WTC11 (cell line): ENCODE measurements at regions not wholly inside any gene's neighbourhood (a gene's known extent, or its start where the extent isn't known, plus 50 kb on each side); places are given as distances from the start of the nearest gene placed in this dataset.

Experiments used
- ATF3 ChIP-seq: sonication (generic); formaldehyde crosslinking; conservative IDR thresholded peaks from 2 replicates; pipeline ENCODE4 v1.8.1; 2022; ENCODE audit warnings: mild to moderate bottlenecking, missing genetic modification reagents
- ELF4 ChIP-seq: sonication (generic); formaldehyde crosslinking; IDR thresholded peaks from 2 replicates; pipeline ENCODE4 v1.8.1; 2022; ENCODE audit warnings: low read depth, mild to moderate bottlenecking, moderate library complexity, missing genetic modification reagents
- FOXP1 ChIP-seq: sonication (generic); formaldehyde crosslinking; IDR thresholded peaks from 2 replicates; pipeline ENCODE4 v1.8.0; 2022; ENCODE audit warnings: missing genetic modification reagents, mild to moderate bottlenecking, moderate library complexity, borderline replicate concordance
- HMGA2 ChIP-seq: fragments of 250-450 bp; sonication (Bioruptor Pico); IDR thresholded peaks from 2 replicates; pipeline ENCODE4 v1.4.0; 2021; ENCODE audit warnings: mild to moderate bottlenecking, moderate library complexity
- JUN ChIP-seq: sonication (generic); formaldehyde crosslinking; IDR thresholded peaks from 2 replicates; pipeline ENCODE4 v1.8.0; 2023; ENCODE audit warnings: mild to moderate bottlenecking, missing genetic modification reagents
- NFYB ChIP-seq: sonication (generic); formaldehyde crosslinking; conservative IDR thresholded peaks from 2 replicates; pipeline ENCODE4 v1.8.0; 2022; ENCODE audit warnings: low read depth, missing genetic modification reagents
- NR3C1 ChIP-seq: sonication (generic); formaldehyde crosslinking; conservative IDR thresholded peaks from 2 replicates; pipeline ENCODE4 v1.8.1; 2023; ENCODE audit warnings: low read depth, mild to moderate bottlenecking, missing genetic modification reagents
- TF ChIP-seq, protein P1 (sequence below): sonication (generic); formaldehyde crosslinking; IDR thresholded peaks from 2 replicates; pipeline ENCODE4 v1.8.0; 2023; ENCODE audit warnings: missing genetic modification reagents
- TF ChIP-seq, protein P2 (sequence below): fragments of 200-600 bp; IDR thresholded peaks from 2 replicates; pipeline ENCODE4 v1.8.0; 2022; ENCODE audit warnings: antibody characterized with exemption

DNA sequence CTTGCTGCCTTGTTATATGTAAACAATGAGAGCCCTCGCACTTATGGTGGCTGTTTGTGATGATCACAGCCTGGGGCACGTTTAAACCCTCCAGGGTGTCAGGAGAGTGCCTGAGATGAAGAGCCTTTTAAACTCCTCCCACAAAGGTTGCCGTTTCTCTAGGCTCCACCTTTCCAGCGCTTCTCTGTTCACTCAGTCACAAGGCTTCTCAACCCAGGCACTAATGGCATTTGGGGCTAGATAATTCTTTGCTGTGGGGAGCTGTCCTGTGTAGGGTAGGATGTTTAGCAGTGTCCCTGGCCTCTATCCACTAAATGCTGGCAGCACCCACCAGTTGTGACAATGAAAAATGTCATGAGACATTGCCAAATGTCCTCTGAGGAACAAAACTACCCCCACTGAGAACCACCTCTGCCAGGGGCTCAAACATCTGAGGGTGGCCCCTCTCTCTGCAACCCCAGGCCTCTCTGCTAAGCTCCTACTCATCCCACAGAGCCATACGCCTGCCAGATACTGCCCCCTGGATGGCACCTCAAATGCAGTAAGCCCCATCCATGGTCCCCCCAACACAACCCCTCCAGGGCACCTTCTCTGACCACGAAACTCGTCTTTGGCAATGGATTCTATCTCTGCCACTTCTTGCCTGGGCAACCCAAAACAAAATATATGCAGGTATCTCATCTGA, 144.3 kb upstream of the ZMIZ1 start:
- TF ChIP-seq, protein P1, sequence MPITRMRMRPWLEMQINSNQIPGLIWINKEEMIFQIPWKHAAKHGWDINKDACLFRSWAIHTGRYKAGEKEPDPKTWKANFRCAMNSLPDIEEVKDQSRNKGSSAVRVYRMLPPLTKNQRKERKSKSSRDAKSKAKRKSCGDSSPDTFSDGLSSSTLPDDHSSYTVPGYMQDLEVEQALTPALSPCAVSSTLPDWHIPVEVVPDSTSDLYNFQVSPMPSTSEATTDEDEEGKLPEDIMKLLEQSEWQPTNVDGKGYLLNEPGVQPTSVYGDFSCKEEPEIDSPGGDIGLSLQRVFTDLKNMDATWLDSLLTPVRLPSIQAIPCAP (CRISPR knock-in tag): no peak
- TF ChIP-seq, protein P2, sequence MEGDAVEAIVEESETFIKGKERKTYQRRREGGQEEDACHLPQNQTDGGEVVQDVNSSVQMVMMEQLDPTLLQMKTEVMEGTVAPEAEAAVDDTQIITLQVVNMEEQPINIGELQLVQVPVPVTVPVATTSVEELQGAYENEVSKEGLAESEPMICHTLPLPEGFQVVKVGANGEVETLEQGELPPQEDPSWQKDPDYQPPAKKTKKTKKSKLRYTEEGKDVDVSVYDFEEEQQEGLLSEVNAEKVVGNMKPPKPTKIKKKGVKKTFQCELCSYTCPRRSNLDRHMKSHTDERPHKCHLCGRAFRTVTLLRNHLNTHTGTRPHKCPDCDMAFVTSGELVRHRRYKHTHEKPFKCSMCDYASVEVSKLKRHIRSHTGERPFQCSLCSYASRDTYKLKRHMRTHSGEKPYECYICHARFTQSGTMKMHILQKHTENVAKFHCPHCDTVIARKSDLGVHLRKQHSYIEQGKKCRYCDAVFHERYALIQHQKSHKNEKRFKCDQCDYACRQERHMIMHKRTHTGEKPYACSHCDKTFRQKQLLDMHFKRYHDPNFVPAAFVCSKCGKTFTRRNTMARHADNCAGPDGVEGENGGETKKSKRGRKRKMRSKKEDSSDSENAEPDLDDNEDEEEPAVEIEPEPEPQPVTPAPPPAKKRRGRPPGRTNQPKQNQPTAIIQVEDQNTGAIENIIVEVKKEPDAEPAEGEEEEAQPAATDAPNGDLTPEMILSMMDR: no peak
- TF ChIP-seq FOXP1: no peak
- no peak for TF ChIP-seq ELF4 (CRISPR knock-in tag)
- TF ChIP-seq NR3C1 (CRISPR knock-in tag): no peak
- TF ChIP-seq JUN: no peak
- TF ChIP-seq HMGA2 (CRISPR knock-in tag): no peak
- TF ChIP-seq ATF3 (CRISPR knock-in tag): no peak
- TF ChIP-seq NFYB: no peak
